ENCODE measurements at regions not wholly inside any gene's neighbourhood (a gene's known extent, or its start where the extent isn't known, plus 50 kb on each side); places are given as distances from the start of the nearest gene placed in this dataset.

- no peak for DNase-seq
Measured at GRCh38 chr4:89541998-89542397, 234.4 kb upstream of the GPRIN3 start.

GRCh38 chr4:89539797-89540711 lies 232.5 kb upstream of the GPRIN3 start:
- DNase-seq, result no peak

- DNase-seq, result peak; percentile 34
Measured at GRCh38 chr4:89539374-89539773, 231.8 kb upstream of the GPRIN3 start.

GRCh38 chr4:89538886-89539285 lies 231.3 kb upstream of the GPRIN3 start:
- DNase-seq, result no peak

- DNase-seq, result no peak
Measured at GRCh38 chr4:89538171-89538570, 230.6 kb upstream of the GPRIN3 start.

- DNase-seq, result no peak
Measured at GRCh38 chr4:89537281-89537680, 229.7 kb upstream of the GPRIN3 start.

- DNase-seq, result peak; percentile 1
Measured at GRCh38 chr4:89535251-89535650, 227.7 kb upstream of the GPRIN3 start.

- no peak for DNase-seq
Measured at GRCh38 chr4:89534356-89534755, 226.8 kb upstream of the GPRIN3 start.

- no peak for DNase-seq
Measured at GRCh38 chr4:89531932-89532640, 224.5 kb upstream of the GPRIN3 start.

GRCh38 chr4:89528526-89529133 lies 221.0 kb upstream of the GPRIN3 start:
- no peak for DNase-seq

- DNase-seq, result no peak
Measured at GRCh38 chr4:89521826-89522225, 214.2 kb upstream of the GPRIN3 start.

- DNase-seq, result no peak
Measured at GRCh38 chr4:89519771-89520320, 212.2 kb upstream of the GPRIN3 start.

- no peak for DNase-seq
Measured at GRCh38 chr4:89518259-89518658, 210.7 kb upstream of the GPRIN3 start.

GRCh38 chr4:89514811-89515210 lies 207.2 kb upstream of the GPRIN3 start:
- no peak for DNase-seq

- DNase-seq, result no peak
Measured at GRCh38 chr4:89511776-89512175, 204.2 kb upstream of the GPRIN3 start.

- peak; percentile 62 for DNase-seq
Measured at GRCh38 chr4:89509708-89510281, 202.2 kb upstream of the GPRIN3 start.

GRCh38 chr4:89506866-89507491 lies 199.4 kb upstream of the GPRIN3 start:
- no peak for DNase-seq

GRCh38 chr4:89502581-89502980 lies 195.0 kb upstream of the GPRIN3 start:
- DNase-seq, result no peak

GRCh38 chr4:89497517-89498308 lies 190.1 kb upstream of the GPRIN3 start:
- no peak for DNase-seq

GRCh38 chr4:89496851-89497250 lies 189.3 kb upstream of the GPRIN3 start:
- DNase-seq, result peak; percentile 43

- no peak for DNase-seq
Measured at GRCh38 chr4:89493367-89493766, 185.8 kb upstream of the GPRIN3 start.
